IMR-90 (cell line): ENCODE measurements at regions not wholly inside any gene's neighbourhood (a gene's known extent, or its start where the extent isn't known, plus 50 kb on each side); places are given as distances from the start of the nearest gene placed in this dataset.

ENCODE experiments used
- CEBPB ChIP-seq: IDR thresholded peaks from 2 replicates; pipeline ENCODE4 v1.6.1; 2012; ENCODE audit warnings: low read depth, low read length, improper control_type of control experiment
- CTCF ChIP-seq: conservative IDR thresholded peaks from 2 replicates; pipeline ENCODE4 v1.5.1; 2012; ENCODE audit warnings: mild to moderate bottlenecking, low read depth, low read length, improper control_type of control experiment
- FOS ChIP-seq: fragments of 150-350 bp; IDR thresholded peaks from 2 replicates; pipeline ENCODE4 v1.6.1; 2016; ENCODE audit warnings: low read depth, low read length
- MAFK ChIP-seq: IDR thresholded peaks from 2 replicates; pipeline ENCODE4 v1.6.1; 2012; ENCODE audit warnings: low read depth, low read length, improper control_type of control experiment
- MAZ ChIP-seq: IDR thresholded peaks from 2 replicates; pipeline ENCODE4 v1.6.1; 2012; ENCODE audit warnings: low read depth, mild to moderate bottlenecking, low read length, improper control_type of control experiment, moderate library complexity, borderline replicate concordance
- MXI1 ChIP-seq: IDR thresholded peaks from 2 replicates; pipeline ENCODE4 v1.6.1; 2012; ENCODE audit warnings: low read depth, mild to moderate bottlenecking, low read length, moderate library complexity, borderline replicate concordance
- NFE2L2 ChIP-seq: fragments of 150-350 bp; IDR thresholded peaks from 2 replicates; pipeline ENCODE4 v1.6.1; 2016; ENCODE audit warnings: low read depth, mild to moderate bottlenecking, low read length
- POLR2A ChIP-seq: IDR thresholded peaks from 2 replicates; pipeline ENCODE4 v1.6.1; 2012; ENCODE audit warnings: mild to moderate bottlenecking, low read depth, low read length
- RAD21 ChIP-seq: IDR thresholded peaks from 2 replicates; pipeline ENCODE4 v1.6.1; 2012; ENCODE audit warnings: low read length, improper control_type of control experiment
- RCOR1 ChIP-seq: IDR thresholded peaks from 2 replicates; pipeline ENCODE4 v1.6.1; 2012; ENCODE audit warnings: mild to moderate bottlenecking, low read length, improper control_type of control experiment; ENCODE audit not compliant: insufficient replicate concordance
- RFX5 ChIP-seq: IDR thresholded peaks from 2 replicates; pipeline ENCODE4 v1.8.0; 2012; ENCODE audit warnings: low read depth, mild to moderate bottlenecking, low read length, moderate library complexity
- USF2 ChIP-seq: fragments of 150-350 bp; IDR thresholded peaks from 2 replicates; pipeline ENCODE4 v1.6.1; 2017; ENCODE audit warnings: mild to moderate bottlenecking, antibody characterized with exemption, low read length, low read depth

GRCh38 chr4:114378305-114378903 is 220.2 kb upstream of the UGT8 start:
- TF ChIP-seq POLR2A (no peak), MXI1 (no peak), CTCF (peak; percentile 86), USF2 (no peak), RAD21 (peak; percentile 91), FOS (no peak), MAFK (no peak), NFE2L2 (no peak), RFX5 (no peak), CEBPB (no peak), MAZ (no peak), RCOR1 (no peak)
